Retinal pigment epithelial cell (primary cell): ENCODE measurements at regions not wholly inside any gene's neighbourhood (a gene's known extent, or its start where the extent isn't known, plus 50 kb on each side); places are given as distances from the start of the nearest gene placed in this dataset.

ENCODE experiments used
- DNase-seq: peaks from one replicate; pipeline ENCODE4 v3.0.0-alpha.2; 2010; ENCODE audit warnings: low read depth
- H3K4me3 ChIP-seq: 2 replicates; pipeline ENCODE4 v1.5.1; 2011; ENCODE audit warnings: mild to moderate bottlenecking, low read length, control low read depth, moderate library complexity
- TF ChIP-seq, protein P1 (sequence below): conservative IDR thresholded peaks from 2 replicates; pipeline ENCODE4 v1.5.1; 2011; ENCODE audit warnings: low read depth, low read length, control low read depth, inconsistent platforms

DNA sequence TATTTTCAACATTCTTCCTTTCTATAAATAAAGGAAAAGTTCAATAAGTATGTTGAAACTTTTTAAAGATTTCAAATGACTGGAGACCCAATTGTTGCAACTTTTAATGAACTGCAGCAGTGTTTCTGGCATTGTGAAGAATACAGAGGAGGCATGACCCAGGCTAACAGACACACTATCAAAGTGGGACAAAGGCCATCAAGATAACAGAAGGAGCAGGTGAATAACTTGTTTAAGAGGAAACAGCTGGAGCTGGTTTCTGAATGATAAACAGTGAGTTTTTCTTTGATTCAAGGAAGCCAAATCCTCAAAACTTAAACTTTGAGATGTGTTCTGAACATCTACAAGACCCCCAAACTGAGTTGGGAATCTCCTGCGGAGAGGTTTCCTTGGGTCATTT, 734.6 kb downstream of the TLR4 start:
- TF ChIP-seq, protein P1, sequence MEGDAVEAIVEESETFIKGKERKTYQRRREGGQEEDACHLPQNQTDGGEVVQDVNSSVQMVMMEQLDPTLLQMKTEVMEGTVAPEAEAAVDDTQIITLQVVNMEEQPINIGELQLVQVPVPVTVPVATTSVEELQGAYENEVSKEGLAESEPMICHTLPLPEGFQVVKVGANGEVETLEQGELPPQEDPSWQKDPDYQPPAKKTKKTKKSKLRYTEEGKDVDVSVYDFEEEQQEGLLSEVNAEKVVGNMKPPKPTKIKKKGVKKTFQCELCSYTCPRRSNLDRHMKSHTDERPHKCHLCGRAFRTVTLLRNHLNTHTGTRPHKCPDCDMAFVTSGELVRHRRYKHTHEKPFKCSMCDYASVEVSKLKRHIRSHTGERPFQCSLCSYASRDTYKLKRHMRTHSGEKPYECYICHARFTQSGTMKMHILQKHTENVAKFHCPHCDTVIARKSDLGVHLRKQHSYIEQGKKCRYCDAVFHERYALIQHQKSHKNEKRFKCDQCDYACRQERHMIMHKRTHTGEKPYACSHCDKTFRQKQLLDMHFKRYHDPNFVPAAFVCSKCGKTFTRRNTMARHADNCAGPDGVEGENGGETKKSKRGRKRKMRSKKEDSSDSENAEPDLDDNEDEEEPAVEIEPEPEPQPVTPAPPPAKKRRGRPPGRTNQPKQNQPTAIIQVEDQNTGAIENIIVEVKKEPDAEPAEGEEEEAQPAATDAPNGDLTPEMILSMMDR = no peak
- DNase-seq = no peak
- no peak overlapping the region for H3K4me3 ChIP-seq

DNA sequence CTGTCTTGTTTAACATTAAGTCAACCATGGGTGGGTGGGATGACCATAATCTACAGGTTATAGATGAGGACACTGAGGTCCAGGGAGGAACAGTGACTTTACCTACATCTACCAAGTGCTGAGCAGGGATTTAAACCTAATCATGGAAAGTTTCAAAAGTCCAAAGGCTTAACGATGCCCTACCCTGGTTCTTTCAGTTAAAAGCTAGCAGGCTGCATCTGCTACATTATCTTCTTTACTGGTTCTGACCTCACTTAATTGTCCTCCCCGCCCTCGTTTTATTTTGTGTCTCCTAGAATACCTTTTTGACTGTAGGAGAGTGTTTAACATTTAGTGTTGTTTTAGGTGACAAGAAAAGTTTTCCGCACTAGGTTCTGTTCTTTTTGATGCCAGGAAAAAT, 735.2 kb downstream of the TLR4 start:
- no peak for DNase-seq
- no peak overlapping the region for H3K4me3 ChIP-seq
- TF ChIP-seq, protein P1 = no peak

DNA sequence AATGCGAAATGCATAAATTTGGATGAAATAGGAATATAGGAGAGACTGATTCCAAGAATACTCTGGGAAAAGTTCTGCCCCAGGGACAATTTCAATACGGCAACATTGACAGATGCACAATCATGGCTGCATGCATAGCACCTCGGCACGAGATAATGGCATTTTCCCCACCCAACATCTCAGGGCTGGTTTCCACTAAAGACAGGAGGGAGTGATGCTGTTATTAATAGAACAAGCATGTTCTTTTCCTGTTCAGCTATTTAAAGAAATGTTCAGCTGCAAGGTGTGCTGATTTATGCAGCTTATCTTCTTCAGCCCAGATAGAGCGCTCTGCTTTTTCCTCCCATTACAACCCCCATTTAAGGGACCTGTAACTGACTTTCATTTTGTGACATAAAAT, 740.2 kb downstream of the TLR4 start:
- TF ChIP-seq, protein P1 = no peak
- no peak overlapping the region for H3K4me3 ChIP-seq
- DNase-seq = no peak

DNA sequence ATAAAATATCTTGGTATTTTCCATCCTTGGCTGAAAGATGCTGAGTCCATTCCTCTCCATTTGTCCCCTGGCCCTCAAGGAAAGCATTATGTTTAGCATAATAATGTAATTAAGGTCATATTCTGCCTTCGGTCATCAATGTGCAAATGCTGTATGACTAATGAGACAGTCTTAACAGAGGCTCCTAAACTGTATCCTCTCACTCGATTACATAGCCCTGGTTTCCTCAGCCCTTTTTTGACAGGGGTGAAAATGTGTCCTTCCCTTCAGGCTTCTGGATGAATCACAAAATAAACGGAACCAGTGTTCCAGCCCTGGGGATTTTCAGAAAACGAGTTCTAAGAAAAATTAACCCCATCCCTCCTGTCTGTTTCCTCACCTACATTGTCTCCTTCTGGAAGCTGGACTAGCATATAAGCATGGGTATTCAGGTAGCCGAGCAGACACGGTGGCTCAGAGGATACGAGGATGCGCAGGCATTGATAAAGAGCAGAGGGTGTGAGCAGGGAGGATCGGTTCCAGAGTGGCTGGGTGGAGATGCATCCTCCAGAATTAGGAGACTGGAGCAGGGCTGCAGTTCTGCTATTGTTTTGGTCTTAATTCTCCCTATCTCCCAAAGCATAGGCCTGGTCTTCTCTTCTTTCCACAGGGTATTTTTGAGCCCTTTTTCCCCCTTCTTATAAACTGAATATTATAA, 742.9 kb downstream of the TLR4 start:
- TF ChIP-seq, protein P1 = no peak
- no peak overlapping the region for H3K4me3 ChIP-seq
- no peak for DNase-seq

DNA sequence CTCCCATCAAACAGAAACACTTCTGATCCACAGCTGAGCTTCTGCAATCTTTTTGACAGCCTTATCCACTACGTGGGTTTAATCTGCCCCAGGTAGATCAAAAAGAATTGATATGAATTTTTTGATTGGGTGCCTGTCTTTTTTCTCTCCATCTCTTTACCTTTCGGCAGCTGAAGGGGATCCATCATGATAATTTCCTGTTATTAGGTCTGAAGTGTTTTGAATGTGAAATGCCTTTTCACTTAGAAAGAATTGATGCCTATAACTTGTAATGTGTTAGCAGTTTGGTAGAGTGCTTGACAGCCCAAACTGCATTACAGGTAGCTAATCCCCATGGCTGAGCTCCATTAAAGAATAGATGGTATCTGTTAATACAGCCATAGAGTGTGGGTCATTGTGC, 745.4 kb downstream of the TLR4 start:
- TF ChIP-seq, protein P1 = no peak
- no peak overlapping the region for H3K4me3 ChIP-seq
- no peak for DNase-seq

DNA sequence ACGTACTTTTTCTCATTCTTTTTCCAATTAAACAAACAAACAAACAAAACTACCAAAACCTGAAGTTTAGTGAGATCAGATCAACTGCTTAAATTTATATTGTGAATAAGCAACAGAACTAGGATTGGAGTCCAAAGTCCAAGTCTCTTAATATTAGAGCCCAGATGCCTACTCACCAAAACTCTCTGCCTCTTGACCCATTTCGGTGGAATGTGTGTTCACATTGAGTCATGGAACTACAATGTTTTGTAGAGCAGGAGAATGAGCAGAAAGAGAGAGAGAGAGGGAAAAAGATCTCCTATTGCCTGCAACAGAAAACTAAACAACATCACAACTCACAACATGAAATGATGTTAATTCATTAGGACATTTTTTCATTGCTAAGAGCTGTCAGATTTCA, 751.1 kb downstream of the TLR4 start:
- TF ChIP-seq, protein P1 = no peak
- no peak for DNase-seq
- no peak overlapping the region for H3K4me3 ChIP-seq

DNA sequence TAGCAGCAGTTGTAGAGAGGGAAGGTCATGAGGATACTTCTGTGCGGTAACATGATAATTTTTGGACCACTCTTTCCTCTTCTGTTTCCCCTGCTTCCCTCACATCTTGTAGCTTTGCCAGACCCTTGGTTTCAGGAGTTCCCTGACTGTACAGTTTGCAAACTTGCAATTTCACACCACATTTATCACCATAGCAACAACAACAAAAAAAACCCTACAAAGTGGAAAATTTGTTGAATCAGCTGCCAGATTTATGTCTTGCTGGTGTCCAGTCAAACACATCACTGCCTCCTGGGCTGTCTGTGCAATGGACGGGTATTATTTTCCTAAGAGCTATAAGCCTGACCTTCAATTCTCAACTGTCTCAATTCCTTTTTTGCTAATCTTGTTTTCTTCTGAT, 751.6 kb downstream of the TLR4 start:
- DNase-seq = no peak
- TF ChIP-seq, protein P1 = no peak
- H3K4me3 ChIP-seq = no peak overlapping the region
